ENCODE measurements at regions not wholly inside any gene's neighbourhood (a gene's known extent, or its start where the extent isn't known, plus 50 kb on each side); places are given as distances from the start of the nearest gene placed in this dataset.

GRCh38 chr2:21683838-21684237 lies 560.1 kb downstream of the TDRD15 start:
- TF ChIP-seq CTCF (IDR thresholded peaks at IDR 0.05; ENCODE audit: borderline replicate concordance, extremely low read depth, low read length, poor library complexity, severe bottlenecking) (no peak), EZH2 (IDR thresholded peaks at IDR 0.05; ENCODE audit: borderline replicate concordance, low read depth, low read length, severe bottlenecking) (no peak)
- DNase-seq (no peak), ATAC-seq (ENCODE audit: insufficient read depth, low read depth) (no peak)
- H4K20me1 ChIP-seq (ENCODE audit: insufficient read depth, low read length), result no peaks in the 10 kb centered on the region
- no peak overlapping the region for H3K4me2 ChIP-seq (ENCODE audit: insufficient read depth, low read length)
- no peaks in the 10 kb centered on the region for H3K27me3 ChIP-seq (ENCODE audit: insufficient read depth, low read length, poor library complexity)
- no peak overlapping the region for H3K27ac ChIP-seq (ENCODE audit: low read length)
- H3K36me3 ChIP-seq (ENCODE audit: insufficient read depth, low read length), result no peaks in the 10 kb centered on the region
- H3K9me3 ChIP-seq (ENCODE audit: insufficient read depth, low read length, severe bottlenecking), result no peaks in the 10 kb centered on the region
- no peaks in the 10 kb centered on the region for H3K4me1 ChIP-seq (ENCODE audit: insufficient read depth, low read length)
- no peak overlapping the region for H2AFZ ChIP-seq (ENCODE audit: low read depth, low read length)
- H3K9ac ChIP-seq (ENCODE audit: low read depth, low read length), result no peak overlapping the region
- no peaks in the 10 kb centered on the region for H3K79me2 ChIP-seq (ENCODE audit: insufficient read depth, low read length)
- H3K4me3 ChIP-seq (ENCODE audit: low read depth in 1 of 2, low read length in 2 of 2), result no peak overlapping the region

DNA sequence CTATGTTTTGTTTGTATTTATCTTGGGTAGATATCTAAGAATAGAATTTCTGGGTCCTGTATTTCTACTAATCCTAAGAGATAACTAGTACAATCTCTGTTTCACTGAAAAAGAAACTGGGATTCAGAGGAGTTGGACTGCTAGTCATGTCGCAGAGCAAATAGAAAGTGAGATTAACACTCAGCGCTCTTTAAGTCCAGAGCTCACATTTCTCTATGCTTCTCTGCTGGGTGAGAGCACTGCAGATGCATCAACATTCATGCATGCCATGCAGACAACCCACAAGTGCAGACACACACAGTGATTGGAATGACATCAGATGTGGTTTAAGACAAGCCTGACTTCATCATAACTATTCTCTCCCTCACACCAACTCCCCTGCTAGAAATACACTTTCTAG lies 563.8 kb downstream of the TDRD15 start:
- DNase-seq, result no peak

DNA sequence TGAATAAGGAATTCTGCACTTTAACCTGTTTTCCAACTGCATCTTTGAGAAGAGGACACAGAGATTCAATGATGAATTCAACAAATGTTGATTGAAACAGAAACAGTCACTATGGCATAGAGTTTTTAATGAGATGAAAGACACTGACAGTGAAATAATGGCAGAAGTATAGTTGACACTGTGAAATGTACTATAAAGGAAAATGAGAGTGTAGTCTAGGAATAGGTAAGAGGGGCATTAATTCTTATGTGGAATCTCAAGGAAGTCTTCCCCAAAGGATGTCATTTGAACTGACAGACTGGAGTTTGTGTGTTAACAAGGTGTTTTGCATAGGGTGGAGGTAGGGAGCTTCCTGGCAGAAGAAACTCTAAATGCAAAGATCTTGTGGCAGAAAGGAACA lies 566.2 kb downstream of the TDRD15 start:
- ATAC-seq (ENCODE audit: insufficient read depth, low read depth) (no peak), DNase-seq (no peak)
- Histone ChIP-seq H3K9me3 (ENCODE audit: insufficient read depth, low read length, severe bottlenecking) (no peaks in the 10 kb centered on the region), H3K4me2 (ENCODE audit: insufficient read depth, low read length) (no peak overlapping the region), H3K27me3 (ENCODE audit: insufficient read depth, low read length, poor library complexity) (no peaks in the 10 kb centered on the region), H3K27ac (ENCODE audit: low read length) (no peak overlapping the region), H3K36me3 (ENCODE audit: insufficient read depth, low read length) (no peaks in the 10 kb centered on the region), H3K9ac (ENCODE audit: low read depth, low read length) (no peak overlapping the region), H3K4me1 (ENCODE audit: insufficient read depth, low read length) (no peaks in the 10 kb centered on the region), H2AFZ (ENCODE audit: low read depth, low read length) (no peak overlapping the region), H4K20me1 (ENCODE audit: insufficient read depth, low read length) (no peaks in the 10 kb centered on the region), H3K4me3 (ENCODE audit: low read depth in 1 of 2, low read length in 2 of 2) (no peak overlapping the region), H3K79me2 (ENCODE audit: insufficient read depth, low read length) (no peaks in the 10 kb centered on the region)
- no peak for TF ChIP-seq CTCF (IDR thresholded peaks at IDR 0.05; ENCODE audit: borderline replicate concordance, extremely low read depth, low read length, poor library complexity, severe bottlenecking)
- no peak for TF ChIP-seq EZH2 (IDR thresholded peaks at IDR 0.05; ENCODE audit: borderline replicate concordance, low read depth, low read length, severe bottlenecking)

More for the DNA sequence above, 563.8 kb downstream of the TDRD15 start:
- Histone ChIP-seq H3K9me3 (ENCODE audit: insufficient read depth, low read length, severe bottlenecking) (no peaks in the 10 kb centered on the region), H3K27ac (ENCODE audit: low read length) (no peak overlapping the region), H3K9ac (ENCODE audit: low read depth, low read length) (no peak overlapping the region), H3K79me2 (ENCODE audit: insufficient read depth, low read length) (no peaks in the 10 kb centered on the region), H3K4me3 (ENCODE audit: low read depth in 1 of 2, low read length in 2 of 2) (no peak overlapping the region), H2AFZ (ENCODE audit: low read depth, low read length) (no peak overlapping the region), H3K4me2 (ENCODE audit: insufficient read depth, low read length) (no peak overlapping the region), H3K36me3 (ENCODE audit: insufficient read depth, low read length) (no peaks in the 10 kb centered on the region), H3K4me1 (ENCODE audit: insufficient read depth, low read length) (no peaks in the 10 kb centered on the region), H4K20me1 (ENCODE audit: insufficient read depth, low read length) (no peaks in the 10 kb centered on the region), H3K27me3 (ENCODE audit: insufficient read depth, low read length, poor library complexity) (no peaks in the 10 kb centered on the region)
- TF ChIP-seq CTCF (IDR thresholded peaks at IDR 0.05; ENCODE audit: borderline replicate concordance, extremely low read depth, low read length, poor library complexity, severe bottlenecking), result no peak
- TF ChIP-seq EZH2 (IDR thresholded peaks at IDR 0.05; ENCODE audit: borderline replicate concordance, low read depth, low read length, severe bottlenecking), result no peak
- ATAC-seq (ENCODE audit: insufficient read depth, low read depth), result no peak

- Histone ChIP-seq H3K27ac (ENCODE audit: low read length) (no peak overlapping the region), H3K9ac (ENCODE audit: low read depth, low read length) (no peak overlapping the region), H3K9me3 (ENCODE audit: insufficient read depth, low read length, severe bottlenecking) (no peaks in the 10 kb centered on the region), H3K27me3 (ENCODE audit: insufficient read depth, low read length, poor library complexity) (no peaks in the 10 kb centered on the region), H3K36me3 (ENCODE audit: insufficient read depth, low read length) (no peaks in the 10 kb centered on the region), H2AFZ (ENCODE audit: low read depth, low read length) (no peak overlapping the region), H3K4me1 (ENCODE audit: insufficient read depth, low read length) (no peaks in the 10 kb centered on the region), H3K79me2 (ENCODE audit: insufficient read depth, low read length) (no peaks in the 10 kb centered on the region), H3K4me3 (ENCODE audit: low read depth in 1 of 2, low read length in 2 of 2) (no peak overlapping the region), H4K20me1 (ENCODE audit: insufficient read depth, low read length) (no peaks in the 10 kb centered on the region), H3K4me2 (ENCODE audit: insufficient read depth, low read length) (no peak overlapping the region)
- ATAC-seq (ENCODE audit: insufficient read depth, low read depth), result no peak
- no peak for DNase-seq
- TF ChIP-seq CTCF (IDR thresholded peaks at IDR 0.05; ENCODE audit: borderline replicate concordance, extremely low read depth, low read length, poor library complexity, severe bottlenecking), result no peak
Measured at GRCh38 chr2:21693081-21693480, 569.3 kb downstream of the TDRD15 start.

Data from DND-41 (cell line).